Lower leg skin (tissue), 4 donors: ENCODE measurements at regions not wholly inside any gene's neighbourhood (a gene's known extent, or its start where the extent isn't known, plus 50 kb on each side); places are given as distances from the start of the nearest gene placed in this dataset.
"Not testable (repeated sequence)": the region's sequence is repeated elsewhere in the genome, so short reads cannot be mapped to it uniquely, and the experiment has no call there.

Source experiments
- DNase-seq, 2 donors: peaks; one replicate each; pipeline ENCODE4 v3.0.0-alpha.2; 2019; ENCODE audit warnings: low spot score in 2 of 2
- H3K4me3 ChIP-seq: fragments of 200-600 bp; sonication (generic); 2 replicates; pipeline ENCODE4 v1.5.1; 2017; ENCODE audit warnings: mild to moderate bottlenecking, low read depth; ENCODE audit not compliant: poor library complexity, severe bottlenecking
- CTCF ChIP-seq, 3 donors: fragments of 450-650 bp; IDR thresholded peaks; one replicate each; pipeline ENCODE4 v1.5.1; 2016; ENCODE audit warnings: antibody characterized with exemption in 3 of 3, mild to moderate bottlenecking in 3 of 3, moderate library complexity in 2 of 3
- POLR2A ChIP-seq, 2 donors: fragments of 450-650 bp; IDR thresholded peaks; one replicate each; pipeline ENCODE4 v1.6.1; 2016 to 2017; ENCODE audit warnings: antibody characterized with exemption in 2 of 2, mild to moderate bottlenecking in 1 of 2, moderate library complexity in 1 of 2
- WGBS, 2 donors: methylation state at CpG; one replicate each; pipeline ENCODE4 v1.1.5; 2018; 5-methylcytosine and 5-hydroxymethylcytosine counted together
- intact Hi-C: fragments of 100-400 bp; cut with DNase I; formaldehyde crosslinking; loops from one replicate; pipeline ENCODE4 v1.15.0; 2023; ENCODE audit warnings: low total_unique reads

GRCh38 chr3:194189243-194189791 lies 53.4 kb downstream of the HES1 start:
- intact Hi-C loops = no loop called here
- no peak overlapping the region for H3K4me3 ChIP-seq
- 43 to 48% methylated on average over 9 of the region's 9 CpGs for WGBS, 2 donors
- TF ChIP-seq POLR2A (IDR thresholded peaks at IDR 0.05) (no peak), CTCF (IDR thresholded peaks at IDR 0.05) (no peak)
- DNase-seq = no peak

GRCh38 chr3:194191850-194192249 lies 55.9 kb downstream of the HES1 start:
- DNase-seq, intact Hi-C loops, H3K4me3 ChIP-seq: not testable (repeated sequence)
- WGBS, 2 donors = 78 to 89% methylated on average over 2 of the region's 2 CpGs

GRCh38 chr3:194194051-194194756 lies 58.3 kb downstream of the HES1 start:
- H3K4me3 ChIP-seq = no peak overlapping the region
- 76 to 88% methylated on average over 9 of the region's 9 CpGs for WGBS, 2 donors
- TF ChIP-seq CTCF (IDR thresholded peaks at IDR 0.05) = no peak
- no peak for TF ChIP-seq POLR2A (IDR thresholded peaks at IDR 0.05)
- intact Hi-C loops = no loop called here
- DNase-seq = no peak

GRCh38 chr3:194194757-194195085 lies 58.8 kb downstream of the HES1 start:
- intact Hi-C loops = no loop called here
- TF ChIP-seq CTCF (IDR thresholded peaks at IDR 0.05) (no peak), POLR2A (IDR thresholded peaks at IDR 0.05) (no peak)
- no peak for DNase-seq
- no peak overlapping the region for H3K4me3 ChIP-seq
- WGBS, 2 donors = 84 to 100% methylated on average over 1 of the region's 1 CpG

- TF ChIP-seq POLR2A (IDR thresholded peaks at IDR 0.05) (no peak), CTCF (IDR thresholded peaks at IDR 0.05) (no peak)
- 87 to 98% methylated on average over 3 of the region's 3 CpGs for WGBS, 2 donors
- intact Hi-C loops = no loop called here
These were observed 59.7 kb downstream of the HES1 start for GRCh38 chr3:194195611-194196010.

GRCh38 chr3:194196876-194197275 lies 60.9 kb downstream of the HES1 start:
- intact Hi-C loops = no loop called here
- DNase-seq = no peak
- no peak for TF ChIP-seq CTCF (IDR thresholded peaks at IDR 0.05)
- TF ChIP-seq POLR2A (IDR thresholded peaks at IDR 0.05) = no peak
- WGBS, 2 donors = 80 to 81% methylated on average over 9 of the region's 9 CpGs
- H3K4me3 ChIP-seq = no peak overlapping the region

More at GRCh38 chr3:194195611-194196010, 59.7 kb downstream of the HES1 start:
- no peak for DNase-seq
- H3K4me3 ChIP-seq = no peak overlapping the region
